ENCODE measurements at regions not wholly inside any gene's neighbourhood (a gene's known extent, or its start where the extent isn't known, plus 50 kb on each side); places are given as distances from the start of the nearest gene placed in this dataset.

DNA sequence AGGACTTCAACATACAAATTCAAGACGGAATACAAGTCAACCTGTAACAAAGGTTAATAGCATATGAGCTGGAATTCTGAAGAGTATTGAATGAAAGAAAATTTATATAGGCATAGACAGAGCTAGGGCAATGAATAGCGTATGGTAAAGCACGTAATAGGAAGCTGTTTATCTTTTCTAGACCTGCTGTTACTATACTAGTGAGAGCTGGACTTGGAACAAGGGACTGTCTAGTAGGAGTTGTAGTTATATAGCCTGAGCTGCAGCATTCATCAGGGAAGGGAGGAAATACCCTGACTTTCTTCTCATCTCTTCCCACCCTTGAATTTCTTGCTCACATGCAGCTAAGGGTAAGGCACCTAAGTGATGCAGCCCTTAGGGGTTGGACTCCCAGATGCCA, 67.5 kb upstream of the PRLR start:
- TF ChIP-seq EZH2 (IDR thresholded peaks at IDR 0.05; ENCODE audit: borderline replicate concordance, low read length) = no peak
- TF ChIP-seq, protein P1, sequence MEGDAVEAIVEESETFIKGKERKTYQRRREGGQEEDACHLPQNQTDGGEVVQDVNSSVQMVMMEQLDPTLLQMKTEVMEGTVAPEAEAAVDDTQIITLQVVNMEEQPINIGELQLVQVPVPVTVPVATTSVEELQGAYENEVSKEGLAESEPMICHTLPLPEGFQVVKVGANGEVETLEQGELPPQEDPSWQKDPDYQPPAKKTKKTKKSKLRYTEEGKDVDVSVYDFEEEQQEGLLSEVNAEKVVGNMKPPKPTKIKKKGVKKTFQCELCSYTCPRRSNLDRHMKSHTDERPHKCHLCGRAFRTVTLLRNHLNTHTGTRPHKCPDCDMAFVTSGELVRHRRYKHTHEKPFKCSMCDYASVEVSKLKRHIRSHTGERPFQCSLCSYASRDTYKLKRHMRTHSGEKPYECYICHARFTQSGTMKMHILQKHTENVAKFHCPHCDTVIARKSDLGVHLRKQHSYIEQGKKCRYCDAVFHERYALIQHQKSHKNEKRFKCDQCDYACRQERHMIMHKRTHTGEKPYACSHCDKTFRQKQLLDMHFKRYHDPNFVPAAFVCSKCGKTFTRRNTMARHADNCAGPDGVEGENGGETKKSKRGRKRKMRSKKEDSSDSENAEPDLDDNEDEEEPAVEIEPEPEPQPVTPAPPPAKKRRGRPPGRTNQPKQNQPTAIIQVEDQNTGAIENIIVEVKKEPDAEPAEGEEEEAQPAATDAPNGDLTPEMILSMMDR (conservative IDR thresholded peaks at IDR 0.05 in 1 of 2, IDR thresholded peaks at IDR 0.05 in 1 of 2; ENCODE audit: extremely low read depth in 1 of 2, insufficient read depth in 1 of 2, low read depth in 1 of 2, low read length in 2 of 2) = no peak

All from mammary epithelial cell (primary cell).